ENCODE measurements at regions not wholly inside any gene's neighbourhood (a gene's known extent, or its start where the extent isn't known, plus 50 kb on each side); places are given as distances from the start of the nearest gene placed in this dataset.

- no peak overlapping the region for H3K9ac ChIP-seq (ENCODE audit: low read depth, low read length)
- no peak overlapping the region for H3K4me3 ChIP-seq (ENCODE audit: low read depth, low read length)
- H3K4me1 ChIP-seq (ENCODE audit: control insufficient read depth, insufficient read depth, low read length), result peaks cover 6% of the 10 kb centered on the region
- H3K9me3 ChIP-seq (ENCODE audit: control insufficient read depth, insufficient read depth, low read length), result no peaks in the 10 kb centered on the region
- H3K27me3 ChIP-seq (ENCODE audit: control insufficient read depth, insufficient read depth, low read length), result no peaks in the 10 kb centered on the region
- no peaks in the 10 kb centered on the region for H3K36me3 ChIP-seq (ENCODE audit: control insufficient read depth, insufficient read depth, low read length)
Observed at GRCh38 chr10:78285226-78285625, 251.6 kb downstream of the RPS24 start.

GRCh38 chr10:78286186-78286585 is 252.5 kb downstream of the RPS24 start:
- Histone ChIP-seq H3K9ac (ENCODE audit: low read depth, low read length) (no peak overlapping the region), H3K4me1 (ENCODE audit: control insufficient read depth, insufficient read depth, low read length) (peaks cover 6% of the 10 kb centered on the region), H3K36me3 (ENCODE audit: control insufficient read depth, insufficient read depth, low read length) (no peaks in the 10 kb centered on the region), H3K27me3 (ENCODE audit: control insufficient read depth, insufficient read depth, low read length) (no peaks in the 10 kb centered on the region), H3K9me3 (ENCODE audit: control insufficient read depth, insufficient read depth, low read length) (no peaks in the 10 kb centered on the region), H3K4me3 (ENCODE audit: low read depth, low read length) (no peak overlapping the region)

- Histone ChIP-seq H3K4me3 (ENCODE audit: low read depth, low read length) (no peak overlapping the region), H3K27me3 (ENCODE audit: control insufficient read depth, insufficient read depth, low read length) (no peaks in the 10 kb centered on the region), H3K9ac (ENCODE audit: low read depth, low read length) (no peak overlapping the region), H3K36me3 (ENCODE audit: control insufficient read depth, insufficient read depth, low read length) (no peaks in the 10 kb centered on the region), H3K4me1 (ENCODE audit: control insufficient read depth, insufficient read depth, low read length) (peaks cover 6% of the 10 kb centered on the region), H3K9me3 (ENCODE audit: control insufficient read depth, insufficient read depth, low read length) (no peaks in the 10 kb centered on the region)
Observed at GRCh38 chr10:78286668-78287067, 253.0 kb downstream of the RPS24 start.

- Histone ChIP-seq H3K9me3 (ENCODE audit: control insufficient read depth, insufficient read depth, low read length) (no peaks in the 10 kb centered on the region), H3K4me3 (ENCODE audit: low read depth, low read length) (no peak overlapping the region), H3K9ac (ENCODE audit: low read depth, low read length) (no peak overlapping the region), H3K4me1 (ENCODE audit: control insufficient read depth, insufficient read depth, low read length) (peaks cover 9% of the 10 kb centered on the region), H3K27me3 (ENCODE audit: control insufficient read depth, insufficient read depth, low read length) (no peaks in the 10 kb centered on the region), H3K36me3 (ENCODE audit: control insufficient read depth, insufficient read depth, low read length) (no peaks in the 10 kb centered on the region)
Observed at GRCh38 chr10:78287618-78288017, 254.0 kb downstream of the RPS24 start.

- Histone ChIP-seq H3K27me3 (ENCODE audit: control insufficient read depth, insufficient read depth, low read length) (no peaks in the 10 kb centered on the region), H3K4me1 (ENCODE audit: control insufficient read depth, insufficient read depth, low read length) (peaks cover 5% of the 10 kb centered on the region), H3K36me3 (ENCODE audit: control insufficient read depth, insufficient read depth, low read length) (no peaks in the 10 kb centered on the region), H3K9me3 (ENCODE audit: control insufficient read depth, insufficient read depth, low read length) (no peaks in the 10 kb centered on the region), H3K4me3 (ENCODE audit: low read depth, low read length) (no peak overlapping the region), H3K9ac (ENCODE audit: low read depth, low read length) (no peak overlapping the region)
Observed at GRCh38 chr10:78288663-78289062, 255.0 kb downstream of the RPS24 start.

- no peak overlapping the region for H3K4me3 ChIP-seq (ENCODE audit: low read depth, low read length)
- no peak overlapping the region for H3K9ac ChIP-seq (ENCODE audit: low read depth, low read length)
- no peaks in the 10 kb centered on the region for H3K36me3 ChIP-seq (ENCODE audit: control insufficient read depth, insufficient read depth, low read length)
- peaks cover 7% of the 10 kb centered on the region for H3K4me1 ChIP-seq (ENCODE audit: control insufficient read depth, insufficient read depth, low read length)
- H3K9me3 ChIP-seq (ENCODE audit: control insufficient read depth, insufficient read depth, low read length), result no peaks in the 10 kb centered on the region
- no peaks in the 10 kb centered on the region for H3K27me3 ChIP-seq (ENCODE audit: control insufficient read depth, insufficient read depth, low read length)
Observed at GRCh38 chr10:78290131-78290750, 256.6 kb downstream of the RPS24 start.

GRCh38 chr10:78291722-78292121 is 258.1 kb downstream of the RPS24 start:
- no peak overlapping the region for H3K4me3 ChIP-seq (ENCODE audit: low read depth, low read length)
- no peaks in the 10 kb centered on the region for H3K27me3 ChIP-seq (ENCODE audit: control insufficient read depth, insufficient read depth, low read length)
- H3K4me1 ChIP-seq (ENCODE audit: control insufficient read depth, insufficient read depth, low read length), result peaks cover 7% of the 10 kb centered on the region
- H3K9me3 ChIP-seq (ENCODE audit: control insufficient read depth, insufficient read depth, low read length), result no peaks in the 10 kb centered on the region
- no peaks in the 10 kb centered on the region for H3K36me3 ChIP-seq (ENCODE audit: control insufficient read depth, insufficient read depth, low read length)
- H3K9ac ChIP-seq (ENCODE audit: low read depth, low read length), result no peak overlapping the region

- H3K9ac ChIP-seq (ENCODE audit: low read depth, low read length), result no peak overlapping the region
- peaks cover 7% of the 10 kb centered on the region for H3K4me1 ChIP-seq (ENCODE audit: control insufficient read depth, insufficient read depth, low read length)
- H3K4me3 ChIP-seq (ENCODE audit: low read depth, low read length), result no peak overlapping the region
- no peaks in the 10 kb centered on the region for H3K27me3 ChIP-seq (ENCODE audit: control insufficient read depth, insufficient read depth, low read length)
- H3K36me3 ChIP-seq (ENCODE audit: control insufficient read depth, insufficient read depth, low read length), result no peaks in the 10 kb centered on the region
- no peaks in the 10 kb centered on the region for H3K9me3 ChIP-seq (ENCODE audit: control insufficient read depth, insufficient read depth, low read length)
Observed at GRCh38 chr10:78292250-78292981, 258.8 kb downstream of the RPS24 start.

- Histone ChIP-seq H3K36me3 (ENCODE audit: control insufficient read depth, insufficient read depth, low read length) (no peaks in the 10 kb centered on the region), H3K4me1 (ENCODE audit: control insufficient read depth, insufficient read depth, low read length) (peaks cover 7% of the 10 kb centered on the region), H3K27me3 (ENCODE audit: control insufficient read depth, insufficient read depth, low read length) (no peaks in the 10 kb centered on the region), H3K9me3 (ENCODE audit: control insufficient read depth, insufficient read depth, low read length) (no peaks in the 10 kb centered on the region), H3K9ac (ENCODE audit: low read depth, low read length) (no peak overlapping the region), H3K4me3 (ENCODE audit: low read depth, low read length) (peak overlapping the region; percentile 5)
Observed at GRCh38 chr10:78292982-78293865, 259.6 kb downstream of the RPS24 start.

GRCh38 chr10:78295242-78295641 is 261.6 kb downstream of the RPS24 start:
- Histone ChIP-seq H3K4me1 (ENCODE audit: control insufficient read depth, insufficient read depth, low read length) (peaks cover 7% of the 10 kb centered on the region), H3K9me3 (ENCODE audit: control insufficient read depth, insufficient read depth, low read length) (no peaks in the 10 kb centered on the region), H3K9ac (ENCODE audit: low read depth, low read length) (no peak overlapping the region), H3K36me3 (ENCODE audit: control insufficient read depth, insufficient read depth, low read length) (no peaks in the 10 kb centered on the region), H3K4me3 (ENCODE audit: low read depth, low read length) (no peak overlapping the region), H3K27me3 (ENCODE audit: control insufficient read depth, insufficient read depth, low read length) (no peaks in the 10 kb centered on the region)

GRCh38 chr10:78296785-78297184 is 263.1 kb downstream of the RPS24 start:
- Histone ChIP-seq H3K9ac (ENCODE audit: low read depth, low read length) (no peak overlapping the region), H3K27me3 (ENCODE audit: control insufficient read depth, insufficient read depth, low read length) (no peaks in the 10 kb centered on the region), H3K9me3 (ENCODE audit: control insufficient read depth, insufficient read depth, low read length) (no peaks in the 10 kb centered on the region), H3K4me1 (ENCODE audit: control insufficient read depth, insufficient read depth, low read length) (peaks cover 7% of the 10 kb centered on the region), H3K36me3 (ENCODE audit: control insufficient read depth, insufficient read depth, low read length) (no peaks in the 10 kb centered on the region), H3K4me3 (ENCODE audit: low read depth, low read length) (no peak overlapping the region)
